Glomerular visceral epithelial cell (primary cell): ENCODE measurements at regions not wholly inside any gene's neighbourhood (a gene's known extent, or its start where the extent isn't known, plus 50 kb on each side); places are given as distances from the start of the nearest gene placed in this dataset.
"Not testable (repeated sequence)": the region's sequence is repeated elsewhere in the genome, so short reads cannot be mapped to it uniquely, and the experiment has no call there.

ENCODE experiments used
- DNase-seq: peaks from one replicate; pipeline ENCODE4 v3.0.0-alpha.2; 2016; ENCODE audit errors: extremely low spot score

DNA sequence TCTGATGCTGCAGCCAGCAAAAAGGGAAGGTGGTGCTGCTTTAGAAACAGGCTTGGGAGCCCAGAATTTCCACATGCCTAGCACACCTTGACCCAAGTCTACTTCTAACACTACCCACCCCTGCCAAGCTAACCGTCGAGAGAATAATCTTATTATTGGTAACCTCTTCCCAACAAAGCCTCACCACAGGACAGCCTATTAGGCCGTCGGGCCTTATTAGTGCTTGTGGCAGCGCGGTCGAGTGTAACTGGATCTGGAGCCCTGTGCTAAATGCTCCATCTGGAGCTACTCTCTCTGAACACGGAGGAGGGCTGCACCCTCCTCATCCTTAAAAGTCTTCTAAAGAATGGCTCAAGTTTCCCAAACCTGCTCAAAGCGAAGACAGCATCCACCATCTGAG, 165.5 kb upstream of the NFIA start:
- DNase-seq: no peak

GRCh38 chr1:60916199-60916598, 166.2 kb upstream of the NFIA start:
- DNase-seq: no peak

DNA sequence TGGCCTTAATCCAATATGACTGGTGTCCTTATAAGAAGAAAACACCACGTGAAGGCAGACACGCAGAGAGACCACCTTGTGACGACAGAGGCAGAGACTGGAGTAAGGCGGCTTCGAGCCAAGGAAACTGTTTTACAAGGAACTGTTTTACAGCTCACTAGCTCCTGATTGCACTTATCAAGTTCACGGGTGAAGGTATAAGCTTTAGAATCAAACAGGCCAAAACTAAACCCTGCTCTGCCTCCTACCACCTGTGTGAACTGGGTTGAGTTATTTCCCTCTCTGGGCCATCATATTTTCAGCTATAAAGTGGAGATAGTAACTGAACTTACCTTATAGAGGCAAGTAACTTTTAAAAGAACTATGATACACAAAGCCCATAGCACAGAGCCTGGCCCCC, 166.9 kb upstream of the NFIA start:
- no peak for DNase-seq

GRCh38 chr1:60914982-60915381, 167.4 kb upstream of the NFIA start:
- DNase-seq: no peak

- DNase-seq: not testable (repeated sequence)
Observed at GRCh38 chr1:60913708-60914107, 168.7 kb upstream of the NFIA start.

GRCh38 chr1:60913039-60913438, 169.3 kb upstream of the NFIA start:
- no peak for DNase-seq

- no peak for DNase-seq
Observed at GRCh38 chr1:60911966-60912697, 170.2 kb upstream of the NFIA start.

GRCh38 chr1:60908159-60908558, 174.2 kb upstream of the NFIA start:
- no peak for DNase-seq

- no peak for DNase-seq
Observed at GRCh38 chr1:60906526-60906925, 175.8 kb upstream of the NFIA start.

DNA sequence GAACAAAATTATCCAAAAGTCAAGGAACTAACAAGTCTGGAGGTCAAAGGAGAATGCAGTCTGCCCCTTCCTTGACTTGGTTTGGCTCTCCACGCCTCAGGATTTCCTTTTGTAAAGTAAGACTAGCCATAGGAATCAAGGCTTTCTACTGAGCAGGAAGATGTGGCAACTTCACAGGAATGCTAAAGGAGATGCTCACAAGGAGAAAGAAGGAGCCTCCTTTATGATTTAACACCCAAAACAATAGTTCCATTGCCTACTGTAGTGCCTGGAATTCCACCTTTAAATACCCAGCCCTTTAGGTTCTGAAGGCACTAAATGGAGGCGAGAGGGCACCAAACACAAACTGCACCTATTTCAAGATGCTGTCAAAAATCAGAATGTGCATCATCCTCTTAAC, 176.3 kb upstream of the NFIA start:
- no peak for DNase-seq

GRCh38 chr1:60904099-60904851, 178.1 kb upstream of the NFIA start:
- no peak for DNase-seq

DNA sequence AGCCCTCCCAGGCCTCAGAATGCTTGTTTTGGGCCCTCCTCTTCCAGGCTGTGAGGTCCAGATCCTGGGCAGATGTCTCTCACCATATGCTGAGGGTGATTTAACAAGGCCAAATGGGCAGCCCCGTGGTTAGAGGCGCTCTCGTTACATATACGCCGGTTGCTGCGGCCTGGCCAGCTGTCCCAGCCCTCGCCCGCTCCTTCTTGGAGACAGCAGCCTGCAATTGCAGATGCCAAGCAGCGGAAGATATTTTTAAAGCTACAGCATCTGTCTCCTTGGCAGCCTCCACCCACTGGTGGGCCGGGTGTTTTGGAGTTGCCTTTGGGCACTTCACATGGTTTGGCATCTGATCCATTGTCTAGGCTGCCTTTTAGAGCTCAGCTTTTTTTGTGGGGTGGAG, 178.8 kb upstream of the NFIA start:
- no peak for DNase-seq

DNA sequence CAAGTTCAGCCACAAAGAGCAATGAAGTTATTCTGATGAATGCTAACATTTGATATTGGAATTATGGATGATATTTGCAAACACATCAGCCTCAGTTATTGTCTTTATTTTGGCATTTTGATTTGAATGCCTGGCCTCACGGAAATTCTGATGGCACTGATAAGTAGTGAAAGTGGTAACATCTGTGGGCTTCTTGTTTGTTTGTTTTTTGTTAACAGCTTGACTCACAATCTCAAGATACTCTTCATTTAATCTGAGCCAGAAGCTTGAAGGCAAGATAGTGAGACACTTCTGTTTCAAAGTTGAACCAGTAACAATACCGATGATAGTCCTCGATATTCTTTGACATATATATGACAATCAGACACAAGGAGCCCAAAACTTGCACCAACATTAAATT, 182.9 kb upstream of the NFIA start:
- DNase-seq: no peak

DNA sequence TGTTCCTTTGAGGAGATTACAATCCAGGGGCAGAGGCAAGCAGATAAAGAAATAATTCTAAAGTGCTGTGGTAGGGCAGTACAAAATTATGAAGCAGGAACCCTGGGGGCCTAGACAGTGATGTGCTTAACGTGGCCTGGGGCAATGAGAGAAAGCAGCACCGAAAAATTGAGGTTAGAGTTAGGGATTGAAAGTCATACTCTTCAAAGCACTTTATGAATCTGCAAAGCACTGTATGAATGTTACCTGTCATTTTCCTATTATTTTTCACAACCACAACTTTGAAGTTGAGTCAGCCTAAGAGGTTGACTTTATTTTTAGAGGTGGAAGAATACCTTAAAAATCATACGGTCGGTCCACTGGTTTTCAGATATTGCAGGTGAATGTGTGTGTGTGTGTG, 183.4 kb upstream of the NFIA start:
- DNase-seq: no peak

DNA sequence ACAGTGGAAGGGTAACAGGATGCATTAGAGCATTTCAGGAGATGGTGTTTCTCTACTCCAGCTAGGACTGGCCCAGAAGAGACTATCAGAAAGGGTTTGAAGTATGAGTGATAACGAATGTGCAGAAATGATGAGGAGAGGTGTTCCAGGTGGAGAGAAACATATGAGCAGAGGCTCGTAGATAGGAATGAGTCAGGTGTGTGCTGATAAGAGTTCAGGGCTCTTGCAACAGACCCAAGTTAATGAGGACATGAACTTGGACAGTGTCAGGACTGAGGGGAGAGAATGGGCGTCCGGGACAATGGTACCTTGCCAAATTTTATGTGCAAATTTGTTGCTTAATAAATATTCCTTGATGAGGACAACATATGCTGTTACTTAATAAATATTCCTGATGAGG, 183.9 kb upstream of the NFIA start:
- no peak for DNase-seq

DNA sequence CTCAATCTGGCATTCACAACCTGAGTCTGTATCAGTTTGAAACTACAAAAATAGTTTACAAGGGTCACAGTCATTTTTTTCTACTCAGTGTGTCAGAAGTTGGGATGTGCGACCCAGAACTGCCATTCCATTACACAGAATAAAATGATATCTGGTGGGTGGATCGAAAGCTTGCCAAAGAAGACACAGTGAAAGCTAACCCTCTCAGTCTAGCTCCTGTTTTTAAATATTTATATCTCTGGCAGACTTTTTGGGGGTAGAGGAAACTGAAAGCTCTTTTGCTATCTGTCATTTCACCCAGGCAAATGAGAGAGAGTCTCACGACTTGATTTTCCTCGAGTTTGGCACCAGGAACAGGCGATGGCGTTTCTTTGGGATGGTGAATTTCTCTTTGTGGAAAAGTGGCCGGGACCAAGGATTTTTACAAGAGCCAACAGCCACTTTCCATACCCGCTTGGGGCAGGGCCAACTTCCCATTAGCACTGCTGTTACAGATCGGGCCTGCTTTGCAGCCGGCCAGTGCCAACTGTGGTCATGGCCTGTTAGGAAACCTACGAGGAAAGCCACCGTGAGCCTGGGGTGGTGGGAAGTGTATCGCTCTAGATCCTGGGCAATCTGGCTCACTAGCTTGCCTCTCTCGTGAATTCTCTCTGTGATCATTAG, 185.5 kb upstream of the NFIA start:
- DNase-seq: no peak

GRCh38 chr1:60895701-60896100, 186.7 kb upstream of the NFIA start:
- no peak for DNase-seq

GRCh38 chr1:60895252-60895651, 187.1 kb upstream of the NFIA start:
- no peak for DNase-seq

DNA sequence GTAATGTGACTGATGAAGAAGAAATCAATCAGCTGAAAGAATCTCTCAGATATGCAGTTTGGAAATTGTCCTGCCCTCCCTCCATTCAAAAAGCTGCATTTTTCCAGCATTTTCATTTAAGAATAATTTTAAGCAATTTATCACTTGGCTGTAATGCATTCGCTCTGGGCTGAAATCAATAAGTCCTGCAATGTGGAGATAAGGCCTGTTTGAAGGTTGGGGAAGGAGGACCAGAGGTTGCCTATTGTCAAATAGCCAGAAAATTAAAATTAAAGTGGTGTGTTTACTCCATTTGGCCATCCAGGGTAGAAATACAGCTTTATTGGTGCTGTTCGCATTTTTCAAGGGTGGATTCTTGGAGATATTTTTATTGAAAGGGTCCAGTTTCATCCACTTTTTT, 187.6 kb upstream of the NFIA start:
- DNase-seq: no peak

DNA sequence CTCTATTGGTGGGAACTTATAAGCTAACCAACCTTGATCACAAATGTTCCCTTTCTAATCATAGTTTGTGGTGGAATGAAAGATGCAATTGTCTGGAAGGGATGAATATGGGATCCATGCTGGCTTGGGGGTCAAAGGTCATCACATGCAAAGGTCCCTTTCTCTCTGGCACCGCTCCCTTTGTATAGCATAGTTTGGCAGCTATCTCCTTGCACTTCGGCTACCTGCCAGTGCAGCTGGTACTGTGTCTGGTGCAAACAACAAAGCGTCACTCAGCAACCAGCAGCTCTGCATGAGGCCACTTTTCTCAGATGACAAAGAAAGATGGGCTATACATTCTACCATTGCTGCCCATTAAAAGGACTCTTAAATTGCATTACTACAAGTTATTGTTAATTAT, 188.2 kb upstream of the NFIA start:
- DNase-seq: no peak

GRCh38 chr1:60893136-60893930, 189.0 kb upstream of the NFIA start:
- no peak for DNase-seq

- no peak for DNase-seq
Observed at GRCh38 chr1:60891765-60892164, 190.6 kb upstream of the NFIA start.
